GM19351 (cell line): ENCODE measurements at regions not wholly inside any gene's neighbourhood (a gene's known extent, or its start where the extent isn't known, plus 50 kb on each side); places are given as distances from the start of the nearest gene placed in this dataset.

Source experiments
- ATAC-seq: cut with Tn5 transposase; IDR thresholded peaks from one replicate; pipeline ENCODE4 v1.9.1; 2021; ENCODE audit warnings: mild to moderate bottlenecking, moderate library complexity; ENCODE audit not compliant: unreplicated experiment

DNA sequence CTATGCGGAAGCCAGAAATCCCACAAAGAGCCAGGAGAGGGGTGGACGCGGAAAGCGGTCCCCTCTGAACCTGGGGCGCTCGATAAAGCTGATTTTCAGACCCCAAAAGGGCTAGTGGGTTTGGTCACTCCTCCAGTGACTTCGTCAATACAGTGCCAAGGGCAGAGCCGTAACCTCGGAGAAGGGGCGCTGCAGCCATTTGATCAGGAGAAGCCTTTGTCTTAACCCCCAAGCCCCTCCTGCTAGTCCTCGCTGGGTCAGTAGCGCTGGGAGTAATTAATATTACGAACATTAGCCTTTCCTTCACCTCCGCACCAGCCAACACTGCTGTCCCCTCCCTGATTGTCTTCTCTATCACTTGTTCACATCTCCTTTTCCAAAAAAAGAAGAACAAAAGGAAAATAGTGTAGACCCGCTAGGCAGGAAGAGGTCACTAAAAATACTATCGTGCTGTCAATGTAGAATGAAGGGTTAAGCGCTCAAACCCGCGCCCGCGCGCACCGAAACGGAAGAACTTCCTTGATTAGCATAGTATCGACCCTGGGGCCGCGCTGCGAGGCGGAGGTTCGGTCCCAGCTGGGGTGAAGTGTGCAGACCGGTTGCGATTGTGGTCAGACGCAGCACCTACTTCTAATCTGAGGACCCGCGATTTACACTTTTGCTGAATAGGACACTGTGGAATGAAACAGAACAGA, 63.2 kb upstream of the MAPRE2 start:
- ATAC-seq = peak; percentile 45

DNA sequence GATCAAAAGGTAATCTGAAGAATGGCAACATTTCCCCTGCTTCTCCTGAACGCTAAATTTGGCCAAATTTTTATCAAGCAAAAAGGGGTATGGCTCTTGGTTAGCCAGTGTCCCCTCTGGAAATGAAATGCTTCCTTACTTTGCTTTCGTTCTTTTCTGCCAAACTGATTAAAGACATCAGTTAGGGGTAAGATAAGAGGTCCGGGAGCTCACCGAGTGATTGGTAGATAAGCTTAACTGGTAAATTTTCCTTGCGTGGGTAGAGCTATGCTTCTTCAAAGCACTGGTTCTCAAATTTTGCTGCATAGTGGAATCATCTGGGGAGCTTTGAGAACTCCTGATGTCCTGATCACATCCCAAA, 62.7 kb upstream of the MAPRE2 start:
- ATAC-seq = no peak

DNA sequence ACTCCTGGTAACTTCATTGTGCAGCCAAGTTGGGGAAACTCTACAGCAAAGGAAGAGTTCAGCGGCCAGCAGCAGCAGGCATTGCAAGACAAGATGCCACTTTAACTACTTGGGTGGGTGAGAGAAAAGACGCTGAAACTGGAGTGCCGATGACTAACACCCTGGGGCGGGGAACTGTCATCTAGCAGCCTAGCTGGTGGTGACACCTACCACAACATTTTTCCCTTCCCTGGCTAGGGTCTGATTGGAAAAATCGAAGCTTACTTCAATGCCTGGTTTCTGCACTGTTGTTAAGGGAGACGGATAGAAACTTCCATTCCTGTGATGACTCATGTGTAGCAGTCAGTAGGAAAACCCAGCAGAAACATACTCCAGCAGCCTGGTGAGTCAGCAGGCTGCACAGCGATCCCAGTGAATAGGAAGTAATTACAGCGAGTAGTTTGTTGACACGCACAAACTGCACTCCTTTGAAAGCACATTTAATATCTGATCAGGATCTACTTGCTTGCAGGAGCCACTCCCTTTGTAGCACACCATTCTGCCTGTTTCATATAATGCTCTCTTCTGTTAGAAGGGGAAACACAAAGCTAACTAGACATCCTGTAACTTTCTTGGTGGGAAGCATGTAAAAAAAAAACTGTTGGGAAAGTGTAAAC, 62.1 kb upstream of the MAPRE2 start:
- ATAC-seq = no peak

DNA sequence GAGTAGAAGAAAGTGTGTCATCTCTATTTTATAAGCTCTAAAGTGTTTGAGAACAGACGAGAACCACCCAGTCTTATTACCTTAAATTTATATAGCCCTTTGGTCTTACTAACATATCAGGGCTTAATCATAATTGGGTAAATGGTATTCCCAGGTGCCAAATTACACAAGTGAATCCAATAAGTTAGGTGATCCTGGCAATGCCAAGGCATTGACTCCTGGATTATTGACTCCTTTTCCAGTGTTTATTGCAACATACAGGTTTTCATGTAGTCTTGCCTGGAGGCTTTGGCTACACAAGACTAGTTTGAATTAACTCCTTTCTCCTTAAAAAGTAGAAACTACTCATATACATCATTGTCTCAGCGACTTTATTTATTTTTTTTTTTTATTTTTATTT, 59.7 kb upstream of the MAPRE2 start:
- ATAC-seq = no peak

DNA sequence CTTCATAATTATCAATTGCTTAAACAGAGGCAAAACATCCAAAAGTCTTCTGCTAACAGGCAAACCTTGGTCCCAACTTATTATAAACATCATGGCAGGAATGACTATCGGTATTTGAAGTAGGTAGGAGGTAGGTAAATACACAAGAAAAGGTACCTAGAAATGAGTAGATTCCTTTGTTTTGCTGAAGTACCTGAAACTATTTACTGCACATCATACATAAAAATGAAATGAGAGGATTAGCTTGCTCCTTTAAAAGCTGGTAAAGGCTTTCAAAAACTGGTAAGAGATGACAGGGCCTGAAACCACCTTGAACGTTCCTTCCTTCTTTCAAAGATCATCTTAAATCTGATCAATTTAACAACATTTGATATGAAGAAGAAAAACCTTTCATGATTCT, 55.2 kb upstream of the MAPRE2 start:
- no peak for ATAC-seq

DNA sequence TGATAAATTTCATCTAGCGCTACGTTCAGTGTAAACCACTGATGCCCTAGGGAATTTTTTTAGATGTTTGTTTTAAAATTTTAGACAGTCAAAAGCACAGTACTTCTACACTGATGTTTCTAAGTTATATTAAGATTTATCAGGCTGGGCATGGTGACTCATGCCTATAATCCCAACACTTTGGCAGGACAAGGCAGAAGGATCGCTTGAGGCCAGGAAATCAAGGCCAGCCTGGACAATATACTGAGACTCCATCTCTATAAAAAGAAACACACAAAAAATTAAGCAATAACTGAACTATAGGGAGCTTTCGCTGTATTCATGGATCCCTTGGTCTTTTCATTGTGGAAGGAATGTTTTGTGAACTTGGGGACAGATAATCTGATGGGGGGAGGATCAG, 50.6 kb upstream of the MAPRE2 start:
- ATAC-seq = no peak

DNA sequence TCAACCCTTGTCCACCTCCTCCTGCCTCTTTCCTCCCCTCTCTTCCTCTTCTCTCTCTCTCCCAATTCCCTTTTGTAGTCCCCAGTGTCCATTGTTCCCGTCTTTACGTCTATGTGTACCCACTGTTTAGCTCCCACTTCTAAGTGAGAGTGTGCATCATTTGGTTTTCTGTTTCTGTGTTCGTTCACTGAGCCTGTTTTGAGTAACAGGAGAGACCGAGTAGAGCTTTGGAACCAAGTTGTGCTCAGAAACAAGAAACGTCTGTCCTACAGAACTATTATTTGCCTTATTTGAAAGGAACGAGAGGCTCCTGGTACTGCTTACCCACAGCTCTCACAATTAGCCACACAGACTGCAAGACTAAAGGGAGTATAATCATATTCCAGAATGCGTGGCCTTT, 50.1 kb upstream of the MAPRE2 start:
- ATAC-seq = no peak
